Keratinocyte (primary cell): ENCODE measurements at regions not wholly inside any gene's neighbourhood (a gene's known extent, or its start where the extent isn't known, plus 50 kb on each side); places are given as distances from the start of the nearest gene placed in this dataset.
"Not testable (repeated sequence)": the region's sequence is repeated elsewhere in the genome, so short reads cannot be mapped to it uniquely, and the experiment has no call there.

Source experiments
- DNase-seq: peaks from one replicate; pipeline ENCODE4 v3.0.0-alpha.2; 2011; ENCODE audit warnings: low read depth, missing footprints, low spot score
- FAIRE-seq: peaks from 2 replicates; lab custom pipeline; 2011; peaks lifted over from hg19 to GRCh38; lab: Jason Lieb, UNC
- H2AFZ ChIP-seq: 2 replicates; pipeline ENCODE4 v1.6.0; 2012; ENCODE audit warnings: low read length, control low read depth, inconsistent platforms; ENCODE audit not compliant: control insufficient read depth
- H3K27ac ChIP-seq: 2 replicates; pipeline ENCODE4 v1.5.1; 2011; ENCODE audit warnings: low read length; ENCODE audit not compliant: control insufficient read depth, insufficient read depth
- H3K27me3 ChIP-seq: 3 replicates; pipeline ENCODE4 v1.6.0; 2011; ENCODE audit warnings: low read length; ENCODE audit not compliant: control insufficient read depth, insufficient read depth; ENCODE audit errors: extremely low read depth
- H3K36me3 ChIP-seq, 2 experiments: 2 replicates in 1 of 2; 3 replicates in 1 of 2; pipeline ENCODE4 v1.5.1; 2011; ENCODE audit warnings: low read length in 2 of 2, mild to moderate bottlenecking in 1 of 2; ENCODE audit not compliant: control insufficient read depth in 2 of 2, insufficient read depth in 2 of 2; ENCODE audit errors: extremely low read depth in 1 of 2
- H3K4me1 ChIP-seq: 3 replicates; pipeline ENCODE4 v1.5.1; 2011; ENCODE audit warnings: low read length; ENCODE audit not compliant: control insufficient read depth, insufficient read depth; ENCODE audit errors: extremely low read depth
- H3K4me2 ChIP-seq: 3 replicates; pipeline ENCODE4 v1.6.0; 2011; ENCODE audit warnings: low read depth, low read length; ENCODE audit not compliant: control insufficient read depth, insufficient read depth; ENCODE audit errors: extremely low read depth
- H3K4me3 ChIP-seq, 3 experiments: fragments of 200-600 bp in 1 of 3; sonication (generic) in 1 of 3; 2 replicates in 2 of 3; 3 replicates in 1 of 3; pipeline ENCODE4 v1.5.1; 2011 to 2016; ENCODE audit warnings: low read length in 3 of 3, mild to moderate bottlenecking in 3 of 3, control low read depth in 2 of 3, inconsistent platforms in 1 of 3, low read depth in 1 of 3, mixed read lengths in 1 of 3, mixed run types in 1 of 3, moderate library complexity in 1 of 3; ENCODE audit not compliant: control insufficient read depth in 2 of 3, insufficient read depth in 2 of 3; ENCODE audit errors: extremely low read depth in 1 of 3
- H3K79me2 ChIP-seq: 2 replicates; pipeline ENCODE4 v1.6.0; 2012; ENCODE audit warnings: low read length; ENCODE audit not compliant: control insufficient read depth, insufficient read depth
- H3K9ac ChIP-seq: 3 replicates; pipeline ENCODE4 v1.6.0; 2011; ENCODE audit warnings: low read length; ENCODE audit not compliant: control insufficient read depth, insufficient read depth; ENCODE audit errors: extremely low read depth
- H3K9me1 ChIP-seq: 3 replicates; pipeline ENCODE4 v1.6.0; 2011; ENCODE audit warnings: low read length; ENCODE audit not compliant: control insufficient read depth, insufficient read depth; ENCODE audit errors: extremely low read depth
- H3K9me3 ChIP-seq: 2 replicates; pipeline ENCODE4 v1.5.1; 2012; ENCODE audit warnings: low read depth, low read length; ENCODE audit not compliant: control insufficient read depth
- H4K20me1 ChIP-seq: 3 replicates; pipeline ENCODE4 v1.6.0; 2011; ENCODE audit warnings: low read length; ENCODE audit not compliant: control insufficient read depth, insufficient read depth; ENCODE audit errors: extremely low read depth
- EZH2 ChIP-seq: IDR thresholded peaks from one replicate; pipeline ENCODE4 v1.6.1; 2012; ENCODE audit warnings: inconsistent platforms, mild to moderate bottlenecking, low read length, moderate library complexity
- dilution Hi-C: fragments of 300-500 bp; cut with MboI; formaldehyde crosslinking; loops from one replicate; pipeline ENCODE4 v1.7.0; 2020; ENCODE audit warnings: low sequenced_read_pairs; ENCODE audit not compliant: extremely low pct_ligation_motif_present
- TF ChIP-seq, protein P1 (sequence below), 3 experiments: IDR thresholded peaks in 1 of 3; conservative IDR thresholded peaks in 1 of 3; optimal IDR thresholded peaks in 1 of 3; 2 replicates in 2 of 3; 3 replicates in 1 of 3; pipeline versions ENCODE3 to v1.5.1; 2011; ENCODE audit warnings: low read length in 3 of 3, mild to moderate bottlenecking in 3 of 3, moderate library complexity in 2 of 3, control low read depth in 1 of 3, inconsistent platforms in 1 of 3; ENCODE audit not compliant: insufficient read depth in 2 of 3; ENCODE audit errors: extremely low read depth in 1 of 3

DNA sequence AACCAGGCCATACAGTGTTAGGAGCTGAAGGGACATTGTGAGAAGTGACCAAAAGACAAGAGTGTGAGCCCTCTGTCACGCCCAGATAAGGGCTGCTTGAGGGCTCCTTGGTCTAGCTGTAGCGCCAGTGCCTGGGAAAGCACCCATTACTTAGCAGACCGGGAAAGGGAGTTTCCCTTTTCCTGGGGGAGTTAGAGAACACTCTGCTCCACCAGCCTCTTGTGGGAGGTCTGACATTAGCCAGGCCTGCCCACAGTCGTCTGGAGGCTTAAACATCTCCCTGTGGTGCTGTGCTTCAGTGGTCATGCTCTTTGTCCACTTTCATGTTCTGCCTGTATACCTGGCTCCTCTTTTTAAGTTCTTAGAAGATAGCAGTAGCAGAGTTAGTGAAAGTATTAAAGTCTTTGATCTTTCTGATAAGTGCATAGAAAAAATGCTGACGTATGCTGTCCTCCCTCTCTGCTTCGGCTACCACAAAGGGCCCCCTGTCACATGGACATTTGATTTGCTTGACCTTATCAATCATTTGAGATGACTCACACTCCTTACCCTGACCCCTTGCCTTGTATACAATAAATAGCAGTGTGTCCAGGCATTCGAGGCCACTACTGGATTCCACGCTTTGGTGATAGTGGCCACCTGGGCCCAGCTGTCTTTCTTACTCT lies 201.5 kb upstream of the ECI2 start:
- Histone ChIP-seq H4K20me1 (no peaks in the 10 kb centered on the region), H2AFZ (no peak overlapping the region), H3K9me1 (no peaks in the 10 kb centered on the region), H3K79me2 (no peaks in the 10 kb centered on the region), H3K9ac (no peak overlapping the region), H3K4me2 (no peak overlapping the region), H3K27me3 (no peaks in the 10 kb centered on the region), H3K4me3 (no peak overlapping the region), H3K9me3 (no peaks in the 10 kb centered on the region), H3K4me1 (no peaks in the 10 kb centered on the region), H3K27ac (no peak overlapping the region), H3K36me3 (no peaks in the 10 kb centered on the region)
- DNase-seq (no peak), FAIRE-seq (no peak)
- dilution Hi-C loops: no loop called here
- TF ChIP-seq, protein P1, sequence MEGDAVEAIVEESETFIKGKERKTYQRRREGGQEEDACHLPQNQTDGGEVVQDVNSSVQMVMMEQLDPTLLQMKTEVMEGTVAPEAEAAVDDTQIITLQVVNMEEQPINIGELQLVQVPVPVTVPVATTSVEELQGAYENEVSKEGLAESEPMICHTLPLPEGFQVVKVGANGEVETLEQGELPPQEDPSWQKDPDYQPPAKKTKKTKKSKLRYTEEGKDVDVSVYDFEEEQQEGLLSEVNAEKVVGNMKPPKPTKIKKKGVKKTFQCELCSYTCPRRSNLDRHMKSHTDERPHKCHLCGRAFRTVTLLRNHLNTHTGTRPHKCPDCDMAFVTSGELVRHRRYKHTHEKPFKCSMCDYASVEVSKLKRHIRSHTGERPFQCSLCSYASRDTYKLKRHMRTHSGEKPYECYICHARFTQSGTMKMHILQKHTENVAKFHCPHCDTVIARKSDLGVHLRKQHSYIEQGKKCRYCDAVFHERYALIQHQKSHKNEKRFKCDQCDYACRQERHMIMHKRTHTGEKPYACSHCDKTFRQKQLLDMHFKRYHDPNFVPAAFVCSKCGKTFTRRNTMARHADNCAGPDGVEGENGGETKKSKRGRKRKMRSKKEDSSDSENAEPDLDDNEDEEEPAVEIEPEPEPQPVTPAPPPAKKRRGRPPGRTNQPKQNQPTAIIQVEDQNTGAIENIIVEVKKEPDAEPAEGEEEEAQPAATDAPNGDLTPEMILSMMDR (optimal IDR thresholded peaks at IDR 0.05 in 1 of 3, IDR thresholded peaks at IDR 0.05 in 1 of 3, conservative IDR thresholded peaks at IDR 0.05 in 1 of 3; ENCODE audit: extremely low read depth in 1 of 3, insufficient read depth in 2 of 3, low read length in 3 of 3): no peak
- no peak for TF ChIP-seq EZH2

DNA sequence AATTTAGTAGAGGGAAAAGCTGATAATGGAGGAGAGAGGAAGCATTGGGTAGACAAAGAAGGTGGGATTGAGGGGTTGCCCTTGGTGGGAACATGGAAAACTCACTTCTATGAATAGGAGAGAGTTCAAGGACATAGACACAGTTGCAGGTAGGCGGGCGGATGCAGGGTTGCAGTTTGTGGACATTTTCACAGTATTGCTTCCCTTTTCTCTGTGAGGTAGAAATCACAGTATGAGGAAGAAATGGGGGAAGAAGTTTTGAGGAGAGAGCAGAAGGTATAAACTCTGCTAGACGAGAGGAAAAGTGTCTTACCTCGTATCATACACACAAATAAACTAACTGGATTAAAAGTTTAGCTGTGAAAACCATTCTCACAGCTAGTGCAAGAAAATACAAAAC lies 200.7 kb upstream of the ECI2 start:
- no peaks in the 10 kb centered on the region for H3K27me3 ChIP-seq
- H3K4me3 ChIP-seq: no peak overlapping the region
- no peak overlapping the region for H3K4me2 ChIP-seq
- no peak for DNase-seq
- no peak overlapping the region for H3K9ac ChIP-seq
- H3K4me1 ChIP-seq: no peaks in the 10 kb centered on the region
- H3K9me1 ChIP-seq: no peaks in the 10 kb centered on the region
- dilution Hi-C loops: no loop called here
- TF ChIP-seq, protein P1 (optimal IDR thresholded peaks at IDR 0.05 in 1 of 3, IDR thresholded peaks at IDR 0.05 in 1 of 3, conservative IDR thresholded peaks at IDR 0.05 in 1 of 3; ENCODE audit: extremely low read depth in 1 of 3, insufficient read depth in 2 of 3, low read length in 3 of 3): no peak
- TF ChIP-seq EZH2: no peak
- FAIRE-seq: no peak
- no peaks in the 10 kb centered on the region for H3K9me3 ChIP-seq
- no peaks in the 10 kb centered on the region for H3K79me2 ChIP-seq
- H3K27ac ChIP-seq: no peak overlapping the region
- no peaks in the 10 kb centered on the region for H4K20me1 ChIP-seq
- no peak overlapping the region for H2AFZ ChIP-seq
- H3K36me3 ChIP-seq: no peaks in the 10 kb centered on the region

DNA sequence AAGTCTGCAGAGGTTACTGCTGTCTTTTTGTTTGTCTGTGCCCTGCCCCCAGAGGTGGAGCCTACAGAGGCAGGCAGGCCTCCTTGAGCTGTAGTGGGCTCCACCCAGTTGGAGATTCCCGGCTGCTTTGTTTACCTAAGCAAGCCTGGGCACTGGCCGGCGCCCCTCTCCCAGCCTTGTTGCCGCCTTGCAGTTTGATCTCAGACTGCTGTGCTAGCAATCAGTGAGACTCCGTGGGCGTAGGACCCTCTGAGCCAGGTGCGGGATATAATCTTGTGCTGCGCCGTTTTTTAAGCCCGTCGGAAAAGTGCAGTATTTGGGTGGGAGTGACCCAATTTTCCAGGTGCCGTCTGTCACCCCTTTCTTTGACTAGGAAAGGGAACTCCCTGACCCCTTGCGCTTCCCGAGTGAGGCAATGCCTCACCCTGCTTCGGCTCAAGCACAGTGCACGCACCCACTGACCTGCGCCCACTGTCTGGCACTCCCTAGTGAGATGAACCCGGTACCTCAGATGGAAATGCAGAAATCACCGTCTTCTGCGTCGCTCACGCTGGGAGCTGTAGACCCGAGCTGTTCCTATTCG lies 198.9 kb upstream of the ECI2 start:
- H3K27me3 ChIP-seq, H3K9ac ChIP-seq, H3K79me2 ChIP-seq, H3K9me3 ChIP-seq, H2AFZ ChIP-seq, H3K36me3 ChIP-seq, FAIRE-seq, H4K20me1 ChIP-seq, H3K27ac ChIP-seq, dilution Hi-C loops, H3K4me3 ChIP-seq, H3K4me2 ChIP-seq, H3K9me1 ChIP-seq, DNase-seq, H3K4me1 ChIP-seq: not testable (repeated sequence)
